NCI-H1092 treated with DMSO at 0.1 percent for 48 hours (cell line): ENCODE measurements at regions not wholly inside any gene's neighbourhood (a gene's known extent, or its start where the extent isn't known, plus 50 kb on each side); places are given as distances from the start of the nearest gene placed in this dataset.

Experiments
- DNase-seq: peaks from one replicate; lab custom pipeline; 2025; lab: John Stamatoyannopoulos, UW

- DNase-seq: no peak
Measured at GRCh38 chr20:12653642-12654041, 355.1 kb upstream of the SPTLC3 start.

DNA sequence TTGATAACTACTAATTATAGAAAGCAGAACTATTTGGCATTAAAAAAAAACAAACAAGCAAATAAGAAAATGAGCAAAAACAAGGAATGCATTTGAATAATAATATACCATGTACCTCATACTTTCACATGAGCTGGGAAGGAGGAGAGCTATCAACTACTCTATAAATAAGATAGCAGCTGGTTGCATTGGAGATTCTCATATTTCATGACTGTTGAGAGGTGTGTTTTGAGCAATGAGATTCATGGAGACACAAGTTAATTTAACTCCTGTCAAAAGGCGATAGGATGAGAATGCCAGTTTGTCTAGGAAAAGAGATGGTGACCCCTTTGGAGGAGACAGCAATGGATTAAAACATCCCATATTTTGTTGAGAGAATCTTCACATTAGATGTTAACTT, 348.8 kb upstream of the SPTLC3 start:
- DNase-seq: no peak

DNA sequence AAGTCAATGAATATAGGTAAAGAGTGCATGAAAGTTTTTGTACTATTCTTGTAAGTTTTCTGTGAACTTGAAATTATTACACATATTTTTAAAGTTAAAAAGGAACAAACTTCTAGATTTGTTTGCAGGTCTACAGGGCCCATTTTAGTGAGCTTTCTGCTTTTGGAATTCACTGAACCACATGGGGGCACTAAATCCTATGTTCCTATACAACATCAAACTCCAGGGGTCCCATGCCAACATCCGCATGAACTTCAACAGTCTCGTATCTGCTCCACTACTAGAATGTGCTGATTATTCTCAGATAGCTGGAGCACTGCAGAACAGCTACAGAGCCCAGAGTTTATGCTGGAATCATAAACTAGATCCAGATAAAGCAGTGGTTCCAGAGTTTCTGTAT, 347.9 kb upstream of the SPTLC3 start:
- DNase-seq: no peak

DNA sequence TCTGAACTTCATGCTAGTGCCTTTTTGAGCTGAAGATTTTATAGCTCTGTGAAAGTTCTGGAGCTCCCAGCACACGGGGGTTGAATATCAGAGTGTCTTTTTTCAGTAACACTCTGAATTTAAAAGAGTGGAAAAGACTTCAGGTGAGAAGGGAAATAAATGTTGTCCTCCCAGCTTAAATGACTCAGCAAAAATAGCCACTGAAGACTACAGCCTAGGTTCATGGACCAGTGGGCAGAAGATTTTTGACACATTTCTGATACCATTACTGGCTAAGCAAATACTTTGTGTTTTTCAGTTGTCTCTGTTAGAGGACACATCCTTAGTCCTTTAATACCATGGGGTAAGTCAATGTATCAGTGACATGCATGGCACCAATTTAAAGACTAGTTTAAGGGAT, 338.5 kb upstream of the SPTLC3 start:
- no peak for DNase-seq

DNA sequence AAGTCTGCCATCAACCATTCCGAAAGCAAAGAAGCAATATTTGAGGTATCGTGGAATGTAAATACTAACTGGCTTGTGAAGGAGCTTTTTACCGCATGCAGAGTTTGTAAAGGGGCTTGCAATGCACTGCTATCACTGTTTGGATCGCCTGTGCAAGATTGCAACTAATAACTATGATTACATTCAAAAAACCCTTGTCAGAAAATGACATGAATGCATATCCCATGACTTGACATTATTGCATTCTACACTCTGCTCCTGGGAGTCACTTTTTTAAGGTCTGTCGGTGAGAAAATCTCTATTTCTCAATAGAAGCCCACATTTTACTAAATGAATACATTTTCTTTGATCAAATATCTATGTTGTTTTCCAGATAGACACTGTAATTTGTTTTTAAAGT, 335.4 kb upstream of the SPTLC3 start:
- no peak for DNase-seq

DNA sequence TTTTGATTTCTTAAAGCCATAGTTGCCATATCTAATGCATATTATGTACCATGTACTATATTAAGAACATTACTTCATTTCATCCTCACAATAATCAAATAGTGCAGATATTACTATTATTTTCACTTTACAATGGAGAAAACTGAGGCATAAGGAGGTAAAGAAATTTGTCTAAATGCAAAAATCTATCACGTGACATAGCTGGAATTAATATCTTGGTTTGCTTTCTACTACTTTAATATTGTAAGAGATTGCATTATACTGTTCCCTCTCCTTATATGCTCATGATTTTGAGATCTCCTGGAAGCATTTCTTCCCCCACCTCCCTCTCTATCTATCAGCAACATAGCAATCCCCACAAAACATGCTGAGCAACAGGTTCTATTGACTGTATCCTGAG, 330.8 kb upstream of the SPTLC3 start:
- DNase-seq: no peak

GRCh38 chr20:12679447-12679846, 329.3 kb upstream of the SPTLC3 start:
- no peak for DNase-seq

- no peak for DNase-seq
Measured at GRCh38 chr20:12682613-12683012, 326.2 kb upstream of the SPTLC3 start.

DNA sequence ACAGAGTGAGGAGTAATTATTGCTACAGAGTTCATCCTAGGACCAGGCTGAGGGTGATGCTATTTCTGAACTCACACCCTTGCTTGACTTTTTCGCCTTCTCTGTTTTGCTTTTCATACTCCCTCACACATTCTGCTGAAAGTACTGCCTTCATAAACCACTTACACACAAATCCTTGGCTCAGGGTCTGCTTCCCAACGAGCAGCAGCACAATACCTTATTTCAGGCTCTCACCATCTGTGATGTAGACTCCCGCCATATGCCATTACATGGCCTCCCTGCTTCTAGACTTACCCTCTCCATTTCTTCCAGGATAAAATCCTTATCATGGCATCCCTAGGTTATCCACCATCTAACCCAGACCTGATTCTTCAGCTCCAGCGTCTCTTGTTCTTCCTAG, 321.3 kb upstream of the SPTLC3 start:
- no peak for DNase-seq

GRCh38 chr20:12695937-12696336, 312.8 kb upstream of the SPTLC3 start:
- no peak for DNase-seq

DNA sequence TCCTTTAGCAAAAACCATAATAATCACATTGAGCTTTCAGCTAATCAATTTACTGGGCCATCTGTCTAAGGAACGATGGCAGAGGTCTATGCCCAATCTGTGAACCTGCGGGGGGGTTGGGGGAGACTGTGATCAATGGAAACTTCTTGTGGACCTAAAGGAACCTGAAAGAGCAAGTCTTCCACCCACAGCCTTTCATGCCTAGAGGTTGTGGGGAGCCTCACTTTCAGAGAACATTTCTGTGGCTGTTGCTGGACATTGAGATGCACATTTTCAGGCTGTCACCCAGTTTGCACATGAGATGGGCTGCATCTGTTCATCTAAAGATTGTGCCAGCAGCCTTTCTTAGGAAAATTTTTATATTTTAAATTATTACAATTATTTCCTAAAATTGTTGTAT, 310.0 kb upstream of the SPTLC3 start:
- no peak for DNase-seq

DNA sequence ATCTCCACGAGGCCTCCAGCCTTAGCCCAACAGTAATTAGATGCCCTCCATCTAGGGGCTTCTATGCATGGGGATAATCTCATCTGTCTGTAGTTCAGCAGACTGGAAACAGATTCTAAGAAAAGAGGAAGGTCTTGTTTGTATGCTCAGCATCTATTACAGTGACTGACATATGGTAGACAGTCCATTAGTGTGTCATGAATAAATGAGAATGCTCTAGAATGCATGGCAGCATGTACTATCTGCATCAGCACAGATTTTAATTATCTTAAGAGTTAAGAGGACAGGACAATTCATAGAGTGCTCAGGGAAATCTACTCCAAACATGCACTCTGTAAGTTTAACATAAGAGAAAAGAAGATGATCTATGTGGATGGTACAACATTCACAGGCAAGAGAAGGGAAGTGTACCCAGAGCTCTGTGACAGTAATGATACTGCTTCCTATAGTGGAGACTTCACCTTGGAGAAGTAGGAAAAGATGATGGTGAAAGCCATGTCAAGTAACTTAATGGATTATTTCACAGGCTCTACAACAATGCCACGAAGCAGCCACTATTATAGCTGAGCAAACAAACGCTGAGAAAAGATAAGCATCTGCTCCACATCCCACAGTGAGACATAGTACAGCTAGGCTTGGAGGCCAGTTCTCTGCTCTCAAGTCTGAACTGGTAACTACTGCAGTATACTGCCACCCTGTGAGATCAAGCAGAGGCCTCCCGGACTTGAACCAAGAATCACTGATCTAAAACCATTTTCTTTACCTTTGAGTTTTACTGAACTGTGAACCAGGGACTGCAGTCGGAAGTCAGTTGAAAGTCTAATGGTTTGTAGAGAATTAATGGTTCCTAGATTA, 309.2 kb upstream of the SPTLC3 start:
- DNase-seq: peak; percentile 21

GRCh38 chr20:12700701-12701100, 308.1 kb upstream of the SPTLC3 start:
- no peak for DNase-seq

GRCh38 chr20:12702312-12702711, 306.5 kb upstream of the SPTLC3 start:
- no peak for DNase-seq

- no peak for DNase-seq
Measured at GRCh38 chr20:12715371-12715770, 293.4 kb upstream of the SPTLC3 start.

GRCh38 chr20:12715991-12716680, 292.6 kb upstream of the SPTLC3 start:
- DNase-seq: no peak

- DNase-seq: no peak
Measured at GRCh38 chr20:12717061-12717460, 291.7 kb upstream of the SPTLC3 start.

DNA sequence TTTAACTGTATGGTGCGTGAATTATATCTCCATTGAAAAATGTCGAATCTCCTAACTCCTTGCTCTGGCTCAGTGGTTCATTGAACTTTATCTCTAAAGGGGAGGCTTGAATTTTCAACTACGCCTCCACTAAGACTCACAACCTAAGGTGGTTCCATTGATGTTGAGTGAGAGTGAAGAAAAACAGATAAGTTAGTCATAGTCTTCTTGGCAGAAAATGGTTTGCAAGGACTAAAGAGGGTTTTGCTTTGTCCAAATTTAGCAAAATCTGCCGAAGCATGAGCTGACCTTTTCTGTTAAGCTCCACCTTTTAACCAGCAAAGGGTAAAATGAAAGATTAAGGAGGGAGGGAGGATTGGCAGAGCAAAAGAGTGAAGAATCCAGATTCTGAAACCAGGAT, 290.2 kb upstream of the SPTLC3 start:
- DNase-seq: no peak

- no peak for DNase-seq
Measured at GRCh38 chr20:12721636-12722035, 287.1 kb upstream of the SPTLC3 start.

- no peak for DNase-seq
Measured at GRCh38 chr20:12722091-12722490, 286.7 kb upstream of the SPTLC3 start.

DNA sequence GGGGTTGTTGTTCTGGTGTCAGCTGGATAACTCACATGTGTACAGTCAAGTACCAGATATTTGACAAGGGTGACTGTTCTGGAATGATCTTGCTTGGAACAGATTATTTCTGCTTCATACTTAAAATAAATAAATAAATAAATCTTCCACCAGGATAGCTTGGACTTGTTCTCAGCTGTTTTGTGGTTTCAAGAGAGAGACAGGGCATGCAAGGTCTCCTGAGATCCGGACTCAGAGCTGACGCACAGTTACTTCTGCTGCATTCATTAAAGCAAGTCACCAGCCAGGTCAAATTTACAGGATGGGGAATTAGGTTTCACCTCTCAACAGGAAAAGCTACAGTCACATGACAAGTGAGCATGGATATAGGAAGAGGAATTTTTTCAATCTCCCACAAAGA, 285.0 kb upstream of the SPTLC3 start:
- no peak for DNase-seq

DNA sequence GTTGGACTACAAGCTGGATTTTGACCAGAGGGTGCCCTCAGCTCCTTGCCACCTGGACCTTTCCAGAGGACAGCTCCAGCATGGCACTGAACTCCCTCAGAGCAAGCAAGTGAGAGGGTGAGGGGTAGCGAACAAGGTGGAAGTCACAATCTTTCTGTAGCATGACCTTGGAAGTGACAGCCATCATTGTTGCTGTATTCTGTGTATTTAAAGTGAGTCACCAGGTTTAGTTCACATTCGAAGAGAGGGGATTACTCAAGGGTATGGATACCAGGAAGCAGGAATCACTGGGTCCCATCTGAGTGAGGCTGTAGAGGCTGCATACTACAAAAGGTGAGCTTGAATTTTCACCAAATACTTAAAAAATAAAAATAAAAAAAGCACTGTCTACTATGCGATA, 280.0 kb upstream of the SPTLC3 start:
- no peak for DNase-seq

DNA sequence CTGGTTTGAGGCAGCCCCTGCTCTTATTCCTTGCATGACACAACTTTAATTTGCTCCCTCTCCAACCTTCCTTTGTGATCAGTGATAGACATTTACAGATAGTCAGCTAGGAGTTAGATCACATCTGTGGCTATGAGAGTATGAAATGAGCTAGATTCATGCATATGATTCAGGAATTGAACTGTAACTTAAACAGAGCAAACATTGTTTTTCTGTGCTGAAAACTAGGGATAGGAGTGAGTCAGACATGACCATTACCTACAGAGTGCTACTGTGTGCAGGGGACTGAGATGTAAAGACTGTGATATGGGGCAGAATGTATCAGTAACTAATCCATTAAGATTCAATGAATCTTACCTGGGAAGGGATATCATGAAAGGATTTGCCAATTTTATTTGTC, 279.4 kb upstream of the SPTLC3 start:
- DNase-seq: no peak

DNA sequence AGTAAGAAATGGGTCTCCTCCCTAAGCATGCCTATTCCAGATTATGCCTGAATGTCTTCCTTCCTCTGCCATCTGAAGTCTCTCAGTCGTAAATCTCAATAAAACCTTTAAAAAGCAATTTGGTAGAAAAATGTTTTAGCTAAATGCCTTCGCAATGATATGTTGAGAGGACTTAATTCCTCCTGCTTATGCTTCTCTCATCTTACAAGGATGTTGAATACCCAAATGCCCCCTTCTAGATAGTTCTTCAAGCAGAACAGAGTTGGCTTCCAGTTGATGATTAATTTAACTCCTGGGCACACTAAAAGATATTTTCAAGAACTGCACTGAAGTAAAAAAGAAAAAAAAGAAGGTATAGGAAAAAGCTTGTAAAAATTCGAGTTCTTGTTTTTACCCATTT, 275.0 kb upstream of the SPTLC3 start:
- DNase-seq: no peak
